PC-9 (cell line): ENCODE measurements at regions not wholly inside any gene's neighbourhood (a gene's known extent, or its start where the extent isn't known, plus 50 kb on each side); places are given as distances from the start of the nearest gene placed in this dataset.

Source experiments
- BruUV-seq: library from RNA; stranded (reverse); fragments of 400-500 nt; replicated peaks from 2 replicates; lab custom pipeline; 2021; lab: Mats Ljungman, UMichigan
- CTCF ChIA-PET: fragments of 300-600 bp; sonication (Branson Sonifier 250); formaldehyde crosslinking; loops from one replicate; lab custom pipeline; 2022; ENCODE audit warnings: antibody characterized with exemption; lab: Charles Lee
- POLR2A ChIA-PET: fragments of 300-600 bp; sonication (Branson Sonifier 250); formaldehyde crosslinking; loops from one replicate; lab custom pipeline; 2022; ENCODE audit warnings: antibody characterized with exemption; ENCODE audit not compliant: unreplicated experiment; lab: Charles Lee
- DNase-seq, 2 experiments: peaks; one replicate each; pipeline versions ENCODE4 v3.0.0 to v3.0.0-alpha.2; 2015 to 2022; ENCODE audit warnings: mixed read lengths in 1 of 2
- H2AFZ ChIP-seq: fragments of 200-600 bp; sonication (generic); 2 replicates; pipeline ENCODE4 v1.8.1; 2017; ENCODE audit warnings: antibody characterized with exemption
- H3F3A ChIP-seq: fragments of 200-600 bp; sonication (generic); 2 replicates; pipeline ENCODE4 v1.8.1; 2017; ENCODE audit warnings: antibody characterized with exemption, mild to moderate bottlenecking, low read depth; ENCODE audit not compliant: insufficient read depth
- H3K27ac ChIP-seq: fragments of 200-600 bp; sonication (generic); 2 replicates; pipeline ENCODE4 v1.6.1; 2016; ENCODE audit warnings: mixed run types
- H3K27me3 ChIP-seq: fragments of 200-600 bp; sonication (generic); 2 replicates; pipeline ENCODE4 v1.6.1; 2016; ENCODE audit warnings: low read depth, mixed run types; ENCODE audit not compliant: insufficient read depth
- H3K36me3 ChIP-seq: fragments of 200-600 bp; sonication (generic); 2 replicates; pipeline ENCODE4 v1.6.1; 2016; ENCODE audit warnings: low read depth, mixed run types
- H3K4me1 ChIP-seq: fragments of 200-600 bp; sonication (generic); replicated peaks from 2 replicates; pipeline ENCODE4 v1.6.1; 2016; ENCODE audit warnings: mixed run types; ENCODE audit not compliant: insufficient read depth
- H3K4me2 ChIP-seq: fragments of 200-600 bp; sonication (generic); 2 replicates; pipeline ENCODE4 v1.6.1; 2017; ENCODE audit warnings: mixed run types
- H3K4me3 ChIP-seq: fragments of 200-600 bp; sonication (generic); 2 replicates; pipeline ENCODE4 v1.6.1; 2016; ENCODE audit warnings: mixed run types
- H3K79me2 ChIP-seq: fragments of 200-600 bp; sonication (generic); 2 replicates; pipeline ENCODE4 v1.6.1; 2017; ENCODE audit warnings: low read depth, mixed run types
- H3K9me2 ChIP-seq: fragments of 200-600 bp; sonication (generic); 2 replicates; pipeline ENCODE4 v1.8.1; 2017; ENCODE audit warnings: mild to moderate bottlenecking; ENCODE audit not compliant: insufficient read depth
- H3K9me3 ChIP-seq: fragments of 200-600 bp; sonication (generic); 2 replicates; pipeline ENCODE4 v1.8.1; 2016; ENCODE audit warnings: low read depth; ENCODE audit not compliant: insufficient read depth
- H4K20me1 ChIP-seq: fragments of 200-600 bp; sonication (generic); 2 replicates; pipeline ENCODE4 v1.8.1; 2017; ENCODE audit not compliant: insufficient read depth
- CTCF ChIP-seq: fragments of 200-600 bp; sonication (generic); conservative IDR thresholded peaks from 2 replicates; pipeline ENCODE4 v1.6.1; 2017; ENCODE audit warnings: mixed run types, antibody characterized with exemption, mild to moderate bottlenecking, moderate library complexity
- EZH2 ChIP-seq: fragments of 200-600 bp; sonication (generic); IDR thresholded peaks from 2 replicates; pipeline ENCODE4 v1.8.0; 2017; ENCODE audit warnings: antibody characterized with exemption, low read depth
- intact Hi-C: fragments of 100-400 bp; cut with micrococcal nuclease; formaldehyde crosslinking; loops from one replicate; pipeline ENCODE4 v1.10.0; 2022; ENCODE audit not compliant: unreplicated experiment

DNA sequence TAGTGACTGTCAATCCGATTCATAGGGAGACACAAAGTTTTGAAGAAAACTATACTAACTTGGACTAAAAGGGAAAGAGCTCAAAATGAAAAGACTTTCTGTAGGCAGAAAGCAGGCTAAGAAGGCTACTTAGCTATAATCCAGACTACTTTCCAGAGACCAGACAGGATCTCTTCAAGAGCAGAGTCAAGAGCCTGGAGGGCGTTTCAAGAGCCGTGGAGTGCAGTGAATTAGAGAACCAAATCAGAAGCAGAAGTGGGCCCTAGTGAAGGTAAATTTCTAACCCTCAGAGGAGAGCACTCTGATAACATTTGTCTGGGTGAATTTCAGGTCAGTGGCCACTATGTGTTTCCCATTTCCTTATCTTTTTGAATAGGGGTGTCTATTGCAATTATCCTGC, 76.4 kb downstream of the CGGBP1 start:
- H3K4me3 ChIP-seq, result no peak overlapping the region
- BruUV-seq, result no TSS peak
- no peaks in the 10 kb centered on the region for H4K20me1 ChIP-seq
- TF ChIP-seq CTCF, result no peak
- no peak for TF ChIP-seq EZH2
- no peaks in the 10 kb centered on the region for H3K4me1 ChIP-seq
- H3K27me3 ChIP-seq, result no peaks in the 10 kb centered on the region
- no peak for DNase-seq
- no peaks in the 10 kb centered on the region for H3K9me2 ChIP-seq
- H2AFZ ChIP-seq, result no peak overlapping the region
- intact Hi-C loops, result no loop called here
- no peak overlapping the region for H3K4me2 ChIP-seq
- no peaks in the 10 kb centered on the region for H3K9me3 ChIP-seq
- no peaks in the 10 kb centered on the region for H3F3A ChIP-seq
- no peak overlapping the region for H3K27ac ChIP-seq
- POLR2A ChIA-PET, result no interaction called here
- H3K36me3 ChIP-seq, result no peaks in the 10 kb centered on the region
- H3K79me2 ChIP-seq, result no peaks in the 10 kb centered on the region
- CTCF ChIA-PET, result no interaction called here

GRCh38 chr3:87979527-87979926, 79.3 kb downstream of the CGGBP1 start:
- no peaks in the 10 kb centered on the region for H3K9me3 ChIP-seq
- no peak overlapping the region for H3K4me3 ChIP-seq
- no TSS peak for BruUV-seq
- no peaks in the 10 kb centered on the region for H3K36me3 ChIP-seq
- TF ChIP-seq EZH2 (no peak), CTCF (no peak)
- ChIA-PET POLR2A (no interaction called here), CTCF (no interaction called here)
- no peak overlapping the region for H3K4me2 ChIP-seq
- no peaks in the 10 kb centered on the region for H3K79me2 ChIP-seq
- no peak overlapping the region for H2AFZ ChIP-seq
- DNase-seq, result no peak
- no peaks in the 10 kb centered on the region for H4K20me1 ChIP-seq
- H3K27ac ChIP-seq, result no peak overlapping the region
- H3K4me1 ChIP-seq, result no peaks in the 10 kb centered on the region
- intact Hi-C loops, result no loop called here
- H3F3A ChIP-seq, result no peaks in the 10 kb centered on the region
- H3K27me3 ChIP-seq, result no peaks in the 10 kb centered on the region
- no peaks in the 10 kb centered on the region for H3K9me2 ChIP-seq

DNA sequence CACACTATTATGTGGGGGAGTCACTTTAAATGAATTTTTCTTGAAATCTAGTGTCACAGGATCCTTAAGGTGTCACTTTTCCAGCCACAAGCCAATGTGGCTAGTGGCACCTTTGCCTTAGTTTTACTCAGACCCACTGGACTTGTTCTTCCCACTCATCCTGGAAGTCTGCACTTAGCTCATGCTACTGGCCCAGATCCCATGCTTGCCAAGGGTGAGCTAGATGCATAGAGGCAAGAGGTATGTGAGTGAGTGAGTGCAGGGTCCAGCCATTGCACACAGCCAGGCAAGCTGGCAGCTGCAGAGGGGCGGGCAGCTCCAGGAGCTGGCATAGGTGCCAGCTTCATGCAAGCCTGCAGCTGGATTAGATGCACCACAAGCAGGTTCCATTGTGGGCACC, 81.0 kb downstream of the CGGBP1 start:
- no peak overlapping the region for H2AFZ ChIP-seq

More for the DNA sequence above, 81.0 kb downstream of the CGGBP1 start:
- H3K27ac ChIP-seq, result no peak overlapping the region
- H3K27me3 ChIP-seq, result no peaks in the 10 kb centered on the region
- no TSS peak for BruUV-seq
- no peaks in the 10 kb centered on the region for H3F3A ChIP-seq
- intact Hi-C loops, result no loop called here
- peak overlapping the region; percentile 40 for H3K4me2 ChIP-seq
- no peaks in the 10 kb centered on the region for H4K20me1 ChIP-seq
- no peaks in the 10 kb centered on the region for H3K36me3 ChIP-seq
- no peak overlapping the region for H3K4me3 ChIP-seq
- ChIA-PET POLR2A (interaction anchor here (0.6 kb wide), 1 partner anchor 135 kb away, joined by 3 read pairs; no protein-coding TSS in a partner anchor), CTCF (no interaction called here)
- peak in 1 of 2 experiments; percentile 5 for DNase-seq
- H3K9me3 ChIP-seq, result no peaks in the 10 kb centered on the region
- H3K4me1 ChIP-seq, result no peaks in the 10 kb centered on the region
- TF ChIP-seq EZH2 (no peak), CTCF (no peak)
- H3K9me2 ChIP-seq, result no peaks in the 10 kb centered on the region
- no peaks in the 10 kb centered on the region for H3K79me2 ChIP-seq
